ENCODE measurements at regions not wholly inside any gene's neighbourhood (a gene's known extent, or its start where the extent isn't known, plus 50 kb on each side); places are given as distances from the start of the nearest gene placed in this dataset.

DNA sequence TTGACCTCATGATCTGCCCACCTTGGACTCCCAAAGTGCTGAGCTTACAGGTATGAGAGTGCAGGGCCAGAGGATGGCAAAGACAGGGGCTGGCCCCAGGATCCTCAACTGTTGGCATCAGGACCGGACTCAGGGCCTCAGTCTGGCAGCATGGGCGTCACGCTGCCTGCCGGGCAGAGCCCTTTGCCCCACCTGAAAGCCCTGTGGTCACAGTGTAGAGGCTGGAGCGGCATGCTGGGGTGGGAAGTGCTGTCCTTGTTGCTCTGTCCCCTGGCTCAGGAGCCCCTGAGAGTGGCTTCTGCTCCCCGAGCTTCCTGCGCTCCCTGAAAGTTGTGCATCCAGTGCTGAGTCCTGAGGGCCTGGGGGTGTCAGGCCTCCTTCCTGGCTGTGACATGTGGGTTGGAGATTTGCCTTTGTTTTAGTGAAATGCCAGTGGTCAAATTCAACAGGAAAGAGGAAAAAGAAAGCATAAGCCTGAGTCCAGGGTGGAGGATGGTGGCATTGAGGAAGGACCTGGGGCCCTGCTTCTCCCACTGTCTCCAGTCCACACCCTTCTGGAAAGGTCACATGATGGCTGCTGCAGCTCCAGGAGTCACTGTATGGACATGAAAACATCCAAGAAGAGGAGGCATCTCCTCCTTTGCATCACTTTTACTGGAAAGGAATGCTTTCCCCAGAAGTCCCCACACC lies 147.2 kb downstream of the OR4M2 start:
- H3K27me3 ChIP-seq (ENCODE audit: control insufficient read depth, insufficient read depth, low read length), result no peaks in the 10 kb centered on the region
- H3K9me3 ChIP-seq (ENCODE audit: control insufficient read depth in 2 of 3, insufficient read depth in 1 of 3, low read length in 3 of 3), result peaks cover 0 to 4% (median 0%) of the 10 kb centered on the region in 3 donors
- DNase-seq, result peak in 1 of 5 donors; percentile 47
- no peak overlapping the region for H3K9ac ChIP-seq (ENCODE audit: low read length in 3 of 3)
- H3K4me1 ChIP-seq (ENCODE audit: control insufficient read depth in 2 of 3, insufficient read depth in 2 of 3, low read depth in 1 of 3, low read length in 3 of 3), result peaks cover 0 to 6% (median 0%) of the 10 kb centered on the region in 3 donors
- no peak for FAIRE-seq
- TF ChIP-seq, protein P1, sequence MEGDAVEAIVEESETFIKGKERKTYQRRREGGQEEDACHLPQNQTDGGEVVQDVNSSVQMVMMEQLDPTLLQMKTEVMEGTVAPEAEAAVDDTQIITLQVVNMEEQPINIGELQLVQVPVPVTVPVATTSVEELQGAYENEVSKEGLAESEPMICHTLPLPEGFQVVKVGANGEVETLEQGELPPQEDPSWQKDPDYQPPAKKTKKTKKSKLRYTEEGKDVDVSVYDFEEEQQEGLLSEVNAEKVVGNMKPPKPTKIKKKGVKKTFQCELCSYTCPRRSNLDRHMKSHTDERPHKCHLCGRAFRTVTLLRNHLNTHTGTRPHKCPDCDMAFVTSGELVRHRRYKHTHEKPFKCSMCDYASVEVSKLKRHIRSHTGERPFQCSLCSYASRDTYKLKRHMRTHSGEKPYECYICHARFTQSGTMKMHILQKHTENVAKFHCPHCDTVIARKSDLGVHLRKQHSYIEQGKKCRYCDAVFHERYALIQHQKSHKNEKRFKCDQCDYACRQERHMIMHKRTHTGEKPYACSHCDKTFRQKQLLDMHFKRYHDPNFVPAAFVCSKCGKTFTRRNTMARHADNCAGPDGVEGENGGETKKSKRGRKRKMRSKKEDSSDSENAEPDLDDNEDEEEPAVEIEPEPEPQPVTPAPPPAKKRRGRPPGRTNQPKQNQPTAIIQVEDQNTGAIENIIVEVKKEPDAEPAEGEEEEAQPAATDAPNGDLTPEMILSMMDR (IDR thresholded peaks at IDR 0.05; ENCODE audit: borderline replicate concordance, extremely low read depth, insufficient read depth), result no peak
- H3K27ac ChIP-seq (ENCODE audit: low read depth in 2 of 2, low read length in 2 of 2), result no peak overlapping the region
- no peaks in the 10 kb centered on the region for H3K36me3 ChIP-seq (ENCODE audit: control insufficient read depth in 2 of 3, insufficient read depth in 3 of 3, low read length in 3 of 3)
- H3K4me3 ChIP-seq (ENCODE audit: low read length in 3 of 3), result no peak overlapping the region
- intact Hi-C loops (cut with DNase I), result no loop called here

DNA sequence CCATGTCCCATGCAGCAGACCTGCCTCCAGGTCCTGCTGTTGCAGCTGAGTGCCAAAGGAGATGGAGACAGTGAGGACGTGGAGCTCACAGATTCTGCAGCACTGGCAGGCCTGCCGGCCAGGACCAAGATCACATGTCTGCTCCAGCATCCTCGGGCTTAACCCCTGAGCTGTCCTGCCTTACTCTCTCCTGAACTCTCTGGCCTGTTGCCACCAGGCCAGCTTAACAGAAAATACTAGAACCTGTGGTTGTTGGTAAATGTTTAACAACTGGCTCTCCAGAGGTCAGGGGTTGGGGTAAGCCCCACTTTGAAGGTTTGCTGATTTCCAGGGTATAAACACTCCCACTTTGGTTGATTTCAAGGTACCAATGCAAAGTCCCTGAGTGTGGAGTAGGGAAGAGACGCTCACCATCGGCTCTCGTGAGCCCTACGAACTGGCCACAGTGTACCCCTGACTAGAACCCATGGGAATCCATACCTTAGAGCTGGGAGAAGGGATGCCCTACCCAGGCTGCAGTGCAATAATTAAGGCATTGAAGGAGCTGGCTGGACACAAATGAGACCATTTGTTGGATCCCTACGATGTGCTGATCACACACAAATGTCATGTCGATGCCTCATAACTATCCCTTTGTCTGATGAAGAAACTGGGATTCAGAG lies 147.9 kb downstream of the OR4M2 start:
- H3K4me1 ChIP-seq (ENCODE audit: control insufficient read depth in 2 of 3, insufficient read depth in 2 of 3, low read depth in 1 of 3, low read length in 3 of 3), result peaks cover 0 to 6% (median 0%) of the 10 kb centered on the region in 3 donors
- FAIRE-seq, result no peak
- H3K4me3 ChIP-seq (ENCODE audit: low read length in 3 of 3), result no peak overlapping the region

DNA sequence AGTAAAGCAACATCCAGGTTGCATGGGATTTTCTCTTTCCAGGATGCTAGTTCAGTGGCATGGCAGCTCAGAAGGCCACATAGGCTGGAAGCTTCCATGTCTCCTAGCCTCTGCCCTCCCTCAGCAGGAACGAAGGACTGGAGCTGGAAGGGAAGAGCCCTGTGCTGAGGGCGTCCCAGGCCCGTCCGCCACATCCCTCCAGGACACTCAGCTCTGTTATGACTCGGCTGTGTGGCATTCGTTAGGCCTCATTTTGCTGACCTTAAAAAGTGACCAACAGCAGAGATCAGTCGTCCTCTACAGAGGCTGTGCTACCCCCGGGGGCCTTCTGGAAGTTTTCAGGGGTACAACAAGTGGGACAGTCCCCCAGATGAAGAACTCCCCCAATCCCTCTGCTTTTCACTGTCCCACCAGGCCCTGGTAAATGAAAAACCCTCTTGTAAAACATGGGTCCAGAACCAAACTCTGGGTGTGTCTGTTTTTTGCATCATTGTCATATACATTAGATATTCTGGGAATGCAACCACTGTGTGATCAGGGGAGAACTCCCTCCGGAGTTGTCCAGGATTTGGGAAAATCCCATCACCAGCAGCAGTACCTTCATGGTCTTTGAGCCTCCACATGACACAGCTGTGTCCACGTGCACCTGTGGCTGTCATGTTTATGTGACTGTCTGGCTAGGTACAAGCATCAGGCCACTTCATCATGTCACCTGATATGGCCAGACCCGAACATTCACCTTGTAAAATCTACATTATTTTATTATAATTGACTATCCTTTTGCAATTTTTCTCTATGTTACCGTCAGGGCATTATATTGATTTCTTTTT lies 149.9 kb downstream of the OR4M2 start:
- intact Hi-C loops (cut with DNase I), result no loop called here
- DNase-seq (peak in 1 of 5 donors; percentile 44), FAIRE-seq (no peak)
- TF ChIP-seq, protein P1 (IDR thresholded peaks at IDR 0.05; ENCODE audit: borderline replicate concordance, extremely low read depth, insufficient read depth), result no peak
- Histone ChIP-seq H3K27ac (ENCODE audit: low read depth in 2 of 2, low read length in 2 of 2) (no peak overlapping the region), H3K9ac (ENCODE audit: low read length in 3 of 3) (no peak overlapping the region), H3K9me3 (ENCODE audit: control insufficient read depth in 2 of 3, insufficient read depth in 1 of 3, low read length in 3 of 3) (peaks cover 0 to 4% (median 0%) of the 10 kb centered on the region in 3 donors), H3K36me3 (ENCODE audit: control insufficient read depth in 2 of 3, insufficient read depth in 3 of 3, low read length in 3 of 3) (no peaks in the 10 kb centered on the region), H3K4me3 (ENCODE audit: low read length in 3 of 3) (no peak overlapping the region), H3K4me1 (ENCODE audit: control insufficient read depth in 2 of 3, insufficient read depth in 2 of 3, low read depth in 1 of 3, low read length in 3 of 3) (peaks cover 0 to 6% (median 0%) of the 10 kb centered on the region in 3 donors), H3K27me3 (ENCODE audit: control insufficient read depth, insufficient read depth, low read length) (no peaks in the 10 kb centered on the region)

More for the DNA sequence above, 147.9 kb downstream of the OR4M2 start:
- Histone ChIP-seq H3K27me3 (ENCODE audit: control insufficient read depth, insufficient read depth, low read length) (no peaks in the 10 kb centered on the region), H3K9me3 (ENCODE audit: control insufficient read depth in 2 of 3, insufficient read depth in 1 of 3, low read length in 3 of 3) (peaks cover 0 to 4% (median 0%) of the 10 kb centered on the region in 3 donors), H3K27ac (ENCODE audit: low read depth in 2 of 2, low read length in 2 of 2) (no peak overlapping the region), H3K36me3 (ENCODE audit: control insufficient read depth in 2 of 3, insufficient read depth in 3 of 3, low read length in 3 of 3) (no peaks in the 10 kb centered on the region), H3K9ac (ENCODE audit: low read length in 3 of 3) (no peak overlapping the region)
- TF ChIP-seq, protein P1 (IDR thresholded peaks at IDR 0.05; ENCODE audit: borderline replicate concordance, extremely low read depth, insufficient read depth), result no peak
- intact Hi-C loops (cut with DNase I), result no loop called here
- peak in 1 of 5 donors; percentile 69 for DNase-seq

Data from kidney (tissue), 13 donors.